ENCODE measurements at regions not wholly inside any gene's neighbourhood (a gene's known extent, or its start where the extent isn't known, plus 50 kb on each side); places are given as distances from the start of the nearest gene placed in this dataset.

DNA sequence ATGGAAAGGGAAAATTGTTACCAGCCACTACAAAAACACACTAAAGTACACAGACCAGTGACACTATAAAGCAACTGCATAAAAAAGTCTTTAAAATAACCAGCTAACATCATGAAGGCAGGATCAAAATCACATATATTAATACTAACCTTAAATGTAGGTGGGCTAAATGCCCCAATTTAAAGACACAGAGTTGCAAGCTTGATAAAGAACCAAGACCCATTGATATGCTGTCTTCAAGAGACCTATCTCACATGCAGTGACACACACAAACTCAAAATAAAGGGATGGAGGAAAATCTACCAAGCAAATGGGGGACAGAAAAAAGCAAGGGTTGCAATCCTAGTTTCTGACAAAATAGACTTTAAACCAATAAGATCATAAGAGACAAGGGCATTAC is 246.3 kb downstream of the SEC16B start:
- Histone ChIP-seq H3K9me3 (ENCODE audit: control insufficient read depth in 4 of 4, insufficient read depth in 3 of 4, low read length in 3 of 4) (peaks cover 0 to 12% (median 3%) of the 10 kb centered on the region in 4 donors), H3K27me3 (ENCODE audit: control insufficient read depth in 3 of 3, insufficient read depth in 3 of 3, low read length in 2 of 3) (no peaks in the 10 kb centered on the region), H3K9ac (ENCODE audit: insufficient read depth in 1 of 2, low read length in 2 of 2) (no peak overlapping the region), H3K4me1 (ENCODE audit: control insufficient read depth in 5 of 5, insufficient read depth in 5 of 5, low read length in 5 of 5) (no peaks in the 10 kb centered on the region), H3K27ac (ENCODE audit: low read depth in 1 of 2, low read length in 1 of 2) (no peak overlapping the region), H3K36me3 (ENCODE audit: control insufficient read depth in 4 of 4, insufficient read depth in 4 of 4, low read length in 4 of 4) (no peaks in the 10 kb centered on the region), H3K4me3 (no peak overlapping the region)
- TF ChIP-seq, protein P1, sequence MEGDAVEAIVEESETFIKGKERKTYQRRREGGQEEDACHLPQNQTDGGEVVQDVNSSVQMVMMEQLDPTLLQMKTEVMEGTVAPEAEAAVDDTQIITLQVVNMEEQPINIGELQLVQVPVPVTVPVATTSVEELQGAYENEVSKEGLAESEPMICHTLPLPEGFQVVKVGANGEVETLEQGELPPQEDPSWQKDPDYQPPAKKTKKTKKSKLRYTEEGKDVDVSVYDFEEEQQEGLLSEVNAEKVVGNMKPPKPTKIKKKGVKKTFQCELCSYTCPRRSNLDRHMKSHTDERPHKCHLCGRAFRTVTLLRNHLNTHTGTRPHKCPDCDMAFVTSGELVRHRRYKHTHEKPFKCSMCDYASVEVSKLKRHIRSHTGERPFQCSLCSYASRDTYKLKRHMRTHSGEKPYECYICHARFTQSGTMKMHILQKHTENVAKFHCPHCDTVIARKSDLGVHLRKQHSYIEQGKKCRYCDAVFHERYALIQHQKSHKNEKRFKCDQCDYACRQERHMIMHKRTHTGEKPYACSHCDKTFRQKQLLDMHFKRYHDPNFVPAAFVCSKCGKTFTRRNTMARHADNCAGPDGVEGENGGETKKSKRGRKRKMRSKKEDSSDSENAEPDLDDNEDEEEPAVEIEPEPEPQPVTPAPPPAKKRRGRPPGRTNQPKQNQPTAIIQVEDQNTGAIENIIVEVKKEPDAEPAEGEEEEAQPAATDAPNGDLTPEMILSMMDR (IDR thresholded peaks at IDR 0.05; ENCODE audit: control extremely low read depth, extremely low read depth), result no peak
- DNase-seq, result no peak
- no peak for ATAC-seq (ENCODE audit: insufficient read depth, low FRiP score)

DNA sequence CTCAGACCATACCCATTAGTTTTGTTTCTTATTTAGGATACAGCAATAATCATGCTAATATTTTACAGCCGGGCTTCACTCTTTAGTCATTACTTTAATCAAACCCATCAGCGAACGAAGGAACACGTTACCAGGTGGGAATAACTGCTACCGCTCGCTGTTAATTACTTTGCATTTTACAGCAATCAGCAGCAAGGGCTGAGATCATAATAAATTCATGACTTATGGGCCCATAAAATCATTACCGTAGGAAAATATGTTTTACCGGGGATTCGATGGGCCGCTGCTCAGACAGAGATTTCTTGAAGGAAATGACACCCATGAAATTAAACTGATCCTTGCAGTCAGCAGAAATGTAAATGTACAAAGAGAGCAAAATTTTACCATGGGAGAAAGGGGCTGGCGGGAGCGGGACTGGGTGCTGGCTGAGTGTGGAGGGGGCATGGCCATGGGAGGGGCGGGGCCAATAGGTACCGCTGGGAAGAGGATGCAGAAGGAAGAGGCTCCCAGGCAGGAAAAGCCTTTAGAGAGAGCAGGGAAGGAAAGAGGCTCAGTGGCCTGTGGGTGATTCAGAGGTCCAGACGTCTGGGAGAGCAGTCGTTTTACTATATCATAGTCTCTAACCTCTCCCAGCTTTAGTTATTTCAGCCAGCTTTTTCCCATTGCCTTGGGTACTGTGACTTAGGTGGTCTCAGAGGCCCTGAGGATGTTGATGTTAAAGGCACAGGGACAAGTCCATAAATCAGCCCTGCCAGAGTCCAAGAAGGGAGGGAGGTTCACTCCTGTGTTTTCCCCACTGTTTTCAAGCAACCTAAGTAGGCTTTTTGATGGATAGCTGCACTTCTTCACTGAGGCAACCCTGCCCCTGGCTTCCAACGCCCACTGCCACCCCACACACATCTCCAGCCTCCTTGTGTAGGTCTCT is 258.9 kb downstream of the SEC16B start:
- Histone ChIP-seq H3K27ac (ENCODE audit: low read depth in 1 of 2, low read length in 1 of 2) (no peak overlapping the region), H3K4me1 (ENCODE audit: control insufficient read depth in 5 of 5, insufficient read depth in 5 of 5, low read length in 5 of 5) (no peaks in the 10 kb centered on the region), H3K4me3 (no peak overlapping the region), H3K27me3 (ENCODE audit: control insufficient read depth in 3 of 3, insufficient read depth in 3 of 3, low read length in 2 of 3) (no peaks in the 10 kb centered on the region), H3K36me3 (ENCODE audit: control insufficient read depth in 4 of 4, insufficient read depth in 4 of 4, low read length in 4 of 4) (no peaks in the 10 kb centered on the region), H3K9me3 (ENCODE audit: control insufficient read depth in 4 of 4, insufficient read depth in 3 of 4, low read length in 3 of 4) (peaks cover 0 to 5% (median 0%) of the 10 kb centered on the region in 4 donors), H3K9ac (ENCODE audit: insufficient read depth in 1 of 2, low read length in 2 of 2) (no peak overlapping the region)
- no peak for DNase-seq
- ATAC-seq (ENCODE audit: insufficient read depth, low FRiP score), result no peak
- 80% methylated on average over 17 of the region's 17 CpGs for WGBS, 2 donors
- TF ChIP-seq, protein P1 (IDR thresholded peaks at IDR 0.05; ENCODE audit: control extremely low read depth, extremely low read depth), result no peak

DNA sequence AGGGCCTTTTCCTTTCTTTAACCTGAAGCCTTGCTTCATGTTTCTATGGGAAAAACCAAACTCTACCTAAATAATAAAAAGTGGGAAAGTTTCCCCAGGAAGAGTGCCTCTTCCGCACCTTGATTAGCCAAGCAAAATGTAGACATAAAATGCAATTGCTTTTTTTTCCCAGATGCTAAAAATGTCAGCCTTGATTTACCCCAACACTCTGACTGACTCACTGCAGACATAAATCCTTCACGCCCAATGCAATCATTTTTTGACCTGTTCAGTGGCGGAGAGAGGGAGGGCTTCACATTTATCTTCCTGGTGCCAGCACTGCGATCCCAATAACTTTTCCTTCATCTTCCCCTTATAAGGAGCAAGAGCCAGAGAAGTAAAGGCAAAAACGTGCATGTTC is 261.5 kb downstream of the SEC16B start:
- Histone ChIP-seq H3K27ac (ENCODE audit: low read depth in 1 of 2, low read length in 1 of 2) (no peak overlapping the region), H3K4me1 (ENCODE audit: control insufficient read depth in 5 of 5, insufficient read depth in 5 of 5, low read length in 5 of 5) (no peaks in the 10 kb centered on the region), H3K9me3 (ENCODE audit: control insufficient read depth in 4 of 4, insufficient read depth in 3 of 4, low read length in 3 of 4) (no peaks in the 10 kb centered on the region), H3K4me3 (no peak overlapping the region), H3K9ac (ENCODE audit: insufficient read depth in 1 of 2, low read length in 2 of 2) (no peak overlapping the region), H3K36me3 (ENCODE audit: control insufficient read depth in 4 of 4, insufficient read depth in 4 of 4, low read length in 4 of 4) (no peaks in the 10 kb centered on the region), H3K27me3 (ENCODE audit: control insufficient read depth in 3 of 3, insufficient read depth in 3 of 3, low read length in 2 of 3) (no peaks in the 10 kb centered on the region)
- DNase-seq (no peak), ATAC-seq (ENCODE audit: insufficient read depth, low FRiP score) (no peak)
- TF ChIP-seq, protein P1 (IDR thresholded peaks at IDR 0.05; ENCODE audit: control extremely low read depth, extremely low read depth), result no peak
- 84 to 89% methylated on average over 5 of the region's 5 CpGs for WGBS, 2 donors

Data from lung (tissue), 11 donors.